GM21619 (cell line): ENCODE measurements at regions not wholly inside any gene's neighbourhood (a gene's known extent, or its start where the extent isn't known, plus 50 kb on each side); places are given as distances from the start of the nearest gene placed in this dataset.

Source experiments
- ATAC-seq: cut with Tn5 transposase; IDR thresholded peaks from one replicate; pipeline ENCODE4 v1.9.1; 2021; ENCODE audit not compliant: unreplicated experiment

- no peak for ATAC-seq
These were observed 1477.6 kb downstream of the KCNT2 start for GRCh38 chr1:195130598-195130997.

GRCh38 chr1:195122497-195122896, 1485.7 kb downstream of the KCNT2 start:
- no peak for ATAC-seq

- ATAC-seq, result no peak
These were observed 1494.8 kb downstream of the KCNT2 start for GRCh38 chr1:195113471-195113870.

- ATAC-seq, result no peak
These were observed 1502.5 kb downstream of the KCNT2 start for GRCh38 chr1:195105773-195106172.

- no peak for ATAC-seq
These were observed 1503.0 kb downstream of the KCNT2 start for GRCh38 chr1:195105281-195105680.

- ATAC-seq, result no peak
These were observed 1510.9 kb downstream of the KCNT2 start for GRCh38 chr1:195097316-195097715.

GRCh38 chr1:195096051-195096521, 1512.2 kb downstream of the KCNT2 start:
- no peak for ATAC-seq

GRCh38 chr1:195085196-195085595, 1523.0 kb downstream of the KCNT2 start:
- no peak for ATAC-seq

GRCh38 chr1:195082183-195082582, 1526.1 kb downstream of the KCNT2 start:
- no peak for ATAC-seq

- ATAC-seq, result no peak
These were observed 1531.6 kb downstream of the KCNT2 start for GRCh38 chr1:195076682-195077081.

- no peak for ATAC-seq
These were observed 1532.3 kb downstream of the KCNT2 start for GRCh38 chr1:195075973-195076372.

- ATAC-seq, result no peak
These were observed 1536.8 kb downstream of the KCNT2 start for GRCh38 chr1:195071461-195071860.

- no peak for ATAC-seq
These were observed 1542.8 kb downstream of the KCNT2 start for GRCh38 chr1:195065437-195065836.

GRCh38 chr1:195064358-195064757, 1543.9 kb downstream of the KCNT2 start:
- no peak for ATAC-seq

- no peak for ATAC-seq
These were observed 1554.0 kb downstream of the KCNT2 start for GRCh38 chr1:195054217-195054687.

GRCh38 chr1:195053478-195053877, 1554.8 kb downstream of the KCNT2 start:
- ATAC-seq, result no peak

- ATAC-seq, result no peak
These were observed 1560.5 kb downstream of the KCNT2 start for GRCh38 chr1:195047772-195048171.

- ATAC-seq, result no peak
These were observed 1563.2 kb downstream of the KCNT2 start for GRCh38 chr1:195045072-195045471.

GRCh38 chr1:195030793-195031192, 1577.4 kb downstream of the KCNT2 start:
- no peak for ATAC-seq

GRCh38 chr1:195026792-195027191, 1581.4 kb downstream of the KCNT2 start:
- no peak for ATAC-seq

GRCh38 chr1:195019385-195019784, 1588.9 kb downstream of the KCNT2 start:
- no peak for ATAC-seq

- ATAC-seq, result no peak
These were observed 1595.2 kb downstream of the KCNT2 start for GRCh38 chr1:195012995-195013394.

- ATAC-seq, result no peak
These were observed 1602.9 kb downstream of the KCNT2 start for GRCh38 chr1:195005338-195005737.

- no peak for ATAC-seq
These were observed 1617.8 kb downstream of the KCNT2 start for GRCh38 chr1:194990483-194990882.
